Mammary epithelial cell (primary cell): ENCODE measurements at regions not wholly inside any gene's neighbourhood (a gene's known extent, or its start where the extent isn't known, plus 50 kb on each side); places are given as distances from the start of the nearest gene placed in this dataset.

Experiments used
- EZH2 ChIP-seq: IDR thresholded peaks from 2 replicates; pipeline ENCODE4 v1.6.1; 2012; ENCODE audit warnings: low read length, inconsistent platforms, borderline replicate concordance
- TF ChIP-seq, protein P1 (sequence below), 2 donors: IDR thresholded peaks in 1 of 2; conservative IDR thresholded peaks in 1 of 2; 2 replicates each; pipeline ENCODE4 v1.5.1; 2011 to 2012; ENCODE audit warnings: inconsistent platforms in 2 of 2, low read length in 2 of 2, mild to moderate bottlenecking in 2 of 2, control low read depth in 1 of 2, low read depth in 1 of 2; ENCODE audit not compliant: insufficient read depth in 1 of 2; ENCODE audit errors: extremely low read depth in 1 of 2

GRCh38 chr4:72715299-72715698 lies 146.3 kb upstream of the ADAMTS3 start:
- TF ChIP-seq, protein P1, sequence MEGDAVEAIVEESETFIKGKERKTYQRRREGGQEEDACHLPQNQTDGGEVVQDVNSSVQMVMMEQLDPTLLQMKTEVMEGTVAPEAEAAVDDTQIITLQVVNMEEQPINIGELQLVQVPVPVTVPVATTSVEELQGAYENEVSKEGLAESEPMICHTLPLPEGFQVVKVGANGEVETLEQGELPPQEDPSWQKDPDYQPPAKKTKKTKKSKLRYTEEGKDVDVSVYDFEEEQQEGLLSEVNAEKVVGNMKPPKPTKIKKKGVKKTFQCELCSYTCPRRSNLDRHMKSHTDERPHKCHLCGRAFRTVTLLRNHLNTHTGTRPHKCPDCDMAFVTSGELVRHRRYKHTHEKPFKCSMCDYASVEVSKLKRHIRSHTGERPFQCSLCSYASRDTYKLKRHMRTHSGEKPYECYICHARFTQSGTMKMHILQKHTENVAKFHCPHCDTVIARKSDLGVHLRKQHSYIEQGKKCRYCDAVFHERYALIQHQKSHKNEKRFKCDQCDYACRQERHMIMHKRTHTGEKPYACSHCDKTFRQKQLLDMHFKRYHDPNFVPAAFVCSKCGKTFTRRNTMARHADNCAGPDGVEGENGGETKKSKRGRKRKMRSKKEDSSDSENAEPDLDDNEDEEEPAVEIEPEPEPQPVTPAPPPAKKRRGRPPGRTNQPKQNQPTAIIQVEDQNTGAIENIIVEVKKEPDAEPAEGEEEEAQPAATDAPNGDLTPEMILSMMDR (conservative IDR thresholded peaks at IDR 0.05 in 1 of 2, IDR thresholded peaks at IDR 0.05 in 1 of 2; ENCODE audit: extremely low read depth in 1 of 2, insufficient read depth in 1 of 2, low read depth in 1 of 2, low read length in 2 of 2), result no peak
- TF ChIP-seq EZH2, result no peak
